SU-DHL-6 (cell line): ENCODE measurements at regions not wholly inside any gene's neighbourhood (a gene's known extent, or its start where the extent isn't known, plus 50 kb on each side); places are given as distances from the start of the nearest gene placed in this dataset.
A peak's percentile ranks its signal among the peaks of the same experiment; 100 is the strongest.

ENCODE experiments used
- H2AFZ ChIP-seq: fragments of 200-600 bp; sonication (generic); 2 replicates; pipeline ENCODE4 v1.6.1; 2014; ENCODE audit warnings: low read depth, mild to moderate bottlenecking, moderate library complexity, mixed read lengths, antibody characterized with exemption, low read length; ENCODE audit not compliant: severe bottlenecking
- H3F3A ChIP-seq: fragments of 200-600 bp; shearing (Covaris generic); 2 replicates; pipeline ENCODE4 v1.6.0; 2016; ENCODE audit warnings: antibody characterized with exemption, mild to moderate bottlenecking; ENCODE audit not compliant: insufficient read depth
- H3K27ac ChIP-seq: fragments of 200-600 bp; sonication (generic); 2 replicates; pipeline ENCODE4 v1.5.1; 2016; ENCODE audit warnings: low read depth, mild to moderate bottlenecking, low read length, moderate library complexity, mixed read lengths
- H3K27me3 ChIP-seq: fragments of 200-600 bp; sonication (generic), shearing (Covaris generic); 2 replicates; pipeline ENCODE4 v1.6.0; 2014; ENCODE audit warnings: mild to moderate bottlenecking, low read length
- H3K36me3 ChIP-seq: fragments of 200-600 bp; sonication (generic); 2 replicates; pipeline ENCODE4 v1.6.1; 2014; ENCODE audit warnings: mild to moderate bottlenecking, low read length, mixed read lengths
- H3K4me2 ChIP-seq: fragments of 300-600, 200-600 bp; shearing (Covaris generic), sonication (generic); 2 replicates; pipeline ENCODE4 v1.6.0; 2014; ENCODE audit warnings: low read length, low read depth, mild to moderate bottlenecking; ENCODE audit not compliant: poor library complexity, severe bottlenecking
- H3K4me3 ChIP-seq: fragments of 200-600 bp; sonication (generic); 2 replicates; pipeline ENCODE4 v1.5.1; 2014; ENCODE audit warnings: antibody characterized with exemption, low read length, mild to moderate bottlenecking, mixed read lengths; ENCODE audit not compliant: insufficient read depth, poor library complexity, severe bottlenecking
- H3K79me2 ChIP-seq: fragments of 200-600 bp; sonication (generic); 2 replicates; pipeline ENCODE4 v1.6.1; 2014; ENCODE audit warnings: mild to moderate bottlenecking, low read length, moderate library complexity; ENCODE audit not compliant: insufficient read depth
- H3K9ac ChIP-seq: fragments of 200-600 bp; sonication (generic); 2 replicates; pipeline ENCODE4 v1.7.0; 2014; ENCODE audit warnings: mild to moderate bottlenecking, low read length
- H3K9me2 ChIP-seq: fragments of 200-600 bp; sonication (generic); replicated peaks from 2 replicates; pipeline ENCODE4 v1.6.1; 2014; ENCODE audit warnings: low read length; ENCODE audit not compliant: insufficient read depth
- H3K9me3 ChIP-seq: fragments of 200-600 bp; sonication (generic); 2 replicates; pipeline ENCODE4 v1.6.1; 2014; ENCODE audit warnings: low read length, mixed read lengths; ENCODE audit not compliant: insufficient read depth
- H4K20me1 ChIP-seq: fragments of 200-600 bp; sonication (generic); 2 replicates; pipeline ENCODE4 v1.6.1; 2014; ENCODE audit warnings: low read depth, mild to moderate bottlenecking, antibody characterized with exemption, low read length, moderate library complexity, mixed read lengths
- CTCF ChIP-seq: fragments of 200-600 bp; sonication (generic); IDR thresholded peaks from one replicate; pipeline ENCODE4 v1.5.1; 2017; ENCODE audit warnings: antibody characterized with exemption, mild to moderate bottlenecking, low read length, moderate library complexity; ENCODE audit not compliant: insufficient read depth, poor library complexity, severe bottlenecking
- EZH2phosphoT487 ChIP-seq: fragments of 200-600 bp; sonication (generic), shearing (Covaris generic); conservative IDR thresholded peaks from 2 replicates; pipeline ENCODE4 v1.6.1; 2018; ENCODE audit warnings: mild to moderate bottlenecking, antibody characterized with exemption, low read length, moderate library complexity, mixed read lengths

GRCh38 chr6:66435321-66435720, 728.3 kb upstream of the EYS start:
- TF ChIP-seq CTCF = no peak
- no peak for TF ChIP-seq EZH2phosphoT487
- no peak overlapping the region for H3K4me2 ChIP-seq
- no peaks in the 10 kb centered on the region for H3K27me3 ChIP-seq
- H3F3A ChIP-seq = no peaks in the 10 kb centered on the region
- no peaks in the 10 kb centered on the region for H4K20me1 ChIP-seq
- H3K4me3 ChIP-seq = no peak overlapping the region
- H3K36me3 ChIP-seq = no peaks in the 10 kb centered on the region
- no peaks in the 10 kb centered on the region for H3K79me2 ChIP-seq
- H3K9ac ChIP-seq = no peak overlapping the region
- H3K9me3 ChIP-seq = no peaks in the 10 kb centered on the region
- H3K27ac ChIP-seq = no peak overlapping the region
- H3K9me2 ChIP-seq = no peaks in the 10 kb centered on the region
- no peak overlapping the region for H2AFZ ChIP-seq

GRCh38 chr6:66429210-66429609, 722.2 kb upstream of the EYS start:
- Histone ChIP-seq H3K4me2 (no peak overlapping the region), H2AFZ (no peak overlapping the region), H3K36me3 (no peaks in the 10 kb centered on the region), H3F3A (no peaks in the 10 kb centered on the region), H3K27me3 (no peaks in the 10 kb centered on the region), H3K4me3 (no peak overlapping the region), H3K79me2 (no peaks in the 10 kb centered on the region), H3K9ac (no peak overlapping the region), H4K20me1 (no peaks in the 10 kb centered on the region), H3K9me2 (no peaks in the 10 kb centered on the region), H3K9me3 (no peaks in the 10 kb centered on the region), H3K27ac (no peak overlapping the region)
- TF ChIP-seq CTCF (no peak), EZH2phosphoT487 (no peak)

- Histone ChIP-seq H3K9me2 (no peaks in the 10 kb centered on the region), H4K20me1 (no peaks in the 10 kb centered on the region), H3K27ac (no peak overlapping the region), H2AFZ (no peak overlapping the region), H3F3A (no peaks in the 10 kb centered on the region), H3K79me2 (no peaks in the 10 kb centered on the region), H3K4me2 (no peak overlapping the region), H3K9ac (no peak overlapping the region), H3K27me3 (no peaks in the 10 kb centered on the region), H3K36me3 (no peaks in the 10 kb centered on the region), H3K9me3 (no peaks in the 10 kb centered on the region), H3K4me3 (no peak overlapping the region)
- TF ChIP-seq CTCF (no peak), EZH2phosphoT487 (no peak)
Observed at GRCh38 chr6:66423047-66423446, 716.0 kb upstream of the EYS start.

GRCh38 chr6:66421570-66421969, 714.5 kb upstream of the EYS start:
- TF ChIP-seq EZH2phosphoT487 (no peak), CTCF (peak; percentile 49)
- no peaks in the 10 kb centered on the region for H3K9me3 ChIP-seq
- no peaks in the 10 kb centered on the region for H4K20me1 ChIP-seq
- no peak overlapping the region for H3K9ac ChIP-seq
- H3K4me2 ChIP-seq = no peak overlapping the region
- H3K9me2 ChIP-seq = no peaks in the 10 kb centered on the region
- H3K4me3 ChIP-seq = no peak overlapping the region
- H3F3A ChIP-seq = no peaks in the 10 kb centered on the region
- H3K27ac ChIP-seq = no peak overlapping the region
- H3K27me3 ChIP-seq = no peaks in the 10 kb centered on the region
- H3K36me3 ChIP-seq = no peaks in the 10 kb centered on the region
- H2AFZ ChIP-seq = no peak overlapping the region
- no peaks in the 10 kb centered on the region for H3K79me2 ChIP-seq
